ENCODE measurements at regions not wholly inside any gene's neighbourhood (a gene's known extent, or its start where the extent isn't known, plus 50 kb on each side); places are given as distances from the start of the nearest gene placed in this dataset.

DNA sequence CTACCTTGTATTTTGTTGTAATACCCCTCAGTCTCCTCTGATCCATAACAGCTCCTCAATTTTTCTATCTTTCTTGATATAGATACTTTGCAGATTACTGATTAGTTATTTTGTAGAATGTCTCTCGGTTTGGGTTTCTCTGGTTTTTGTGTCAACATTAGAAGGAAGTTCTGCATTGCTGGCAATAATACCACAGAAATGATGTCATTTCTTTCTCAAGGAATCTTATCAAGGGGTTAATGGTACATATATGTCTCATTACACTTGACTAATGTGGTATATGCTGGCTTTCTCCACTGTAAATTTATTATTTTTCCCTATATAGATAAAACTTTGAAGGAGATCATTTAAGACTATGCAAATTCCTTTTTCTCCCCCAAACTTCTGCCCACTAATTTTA is 183.6 kb upstream of the DKK2 start:
- Histone ChIP-seq H3K4me3 (ENCODE audit: low read depth in 1 of 2, low read length in 2 of 2) (no peak overlapping the region), H3K36me3 (ENCODE audit: insufficient read depth, low read length) (no peaks in the 10 kb centered on the region), H3K27ac (ENCODE audit: low read length) (no peak overlapping the region), H3K27me3 (ENCODE audit: insufficient read depth, low read length, poor library complexity) (peaks cover 2% of the 10 kb centered on the region), H3K4me2 (ENCODE audit: insufficient read depth, low read length) (no peak overlapping the region), H3K9ac (ENCODE audit: low read depth, low read length) (no peak overlapping the region), H3K79me2 (ENCODE audit: insufficient read depth, low read length) (no peaks in the 10 kb centered on the region), H4K20me1 (ENCODE audit: insufficient read depth, low read length) (no peaks in the 10 kb centered on the region), H2AFZ (ENCODE audit: low read depth, low read length) (no peak overlapping the region), H3K9me3 (ENCODE audit: insufficient read depth, low read length, severe bottlenecking) (no peaks in the 10 kb centered on the region), H3K4me1 (ENCODE audit: insufficient read depth, low read length) (no peaks in the 10 kb centered on the region)
- DNase-seq (no peak), ATAC-seq (ENCODE audit: insufficient read depth, low read depth) (no peak)
- no peak for TF ChIP-seq EZH2 (IDR thresholded peaks at IDR 0.05; ENCODE audit: borderline replicate concordance, low read depth, low read length, severe bottlenecking)
- TF ChIP-seq, protein P1, sequence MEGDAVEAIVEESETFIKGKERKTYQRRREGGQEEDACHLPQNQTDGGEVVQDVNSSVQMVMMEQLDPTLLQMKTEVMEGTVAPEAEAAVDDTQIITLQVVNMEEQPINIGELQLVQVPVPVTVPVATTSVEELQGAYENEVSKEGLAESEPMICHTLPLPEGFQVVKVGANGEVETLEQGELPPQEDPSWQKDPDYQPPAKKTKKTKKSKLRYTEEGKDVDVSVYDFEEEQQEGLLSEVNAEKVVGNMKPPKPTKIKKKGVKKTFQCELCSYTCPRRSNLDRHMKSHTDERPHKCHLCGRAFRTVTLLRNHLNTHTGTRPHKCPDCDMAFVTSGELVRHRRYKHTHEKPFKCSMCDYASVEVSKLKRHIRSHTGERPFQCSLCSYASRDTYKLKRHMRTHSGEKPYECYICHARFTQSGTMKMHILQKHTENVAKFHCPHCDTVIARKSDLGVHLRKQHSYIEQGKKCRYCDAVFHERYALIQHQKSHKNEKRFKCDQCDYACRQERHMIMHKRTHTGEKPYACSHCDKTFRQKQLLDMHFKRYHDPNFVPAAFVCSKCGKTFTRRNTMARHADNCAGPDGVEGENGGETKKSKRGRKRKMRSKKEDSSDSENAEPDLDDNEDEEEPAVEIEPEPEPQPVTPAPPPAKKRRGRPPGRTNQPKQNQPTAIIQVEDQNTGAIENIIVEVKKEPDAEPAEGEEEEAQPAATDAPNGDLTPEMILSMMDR (IDR thresholded peaks at IDR 0.05; ENCODE audit: borderline replicate concordance, extremely low read depth, low read length, poor library complexity, severe bottlenecking), result no peak

DNA sequence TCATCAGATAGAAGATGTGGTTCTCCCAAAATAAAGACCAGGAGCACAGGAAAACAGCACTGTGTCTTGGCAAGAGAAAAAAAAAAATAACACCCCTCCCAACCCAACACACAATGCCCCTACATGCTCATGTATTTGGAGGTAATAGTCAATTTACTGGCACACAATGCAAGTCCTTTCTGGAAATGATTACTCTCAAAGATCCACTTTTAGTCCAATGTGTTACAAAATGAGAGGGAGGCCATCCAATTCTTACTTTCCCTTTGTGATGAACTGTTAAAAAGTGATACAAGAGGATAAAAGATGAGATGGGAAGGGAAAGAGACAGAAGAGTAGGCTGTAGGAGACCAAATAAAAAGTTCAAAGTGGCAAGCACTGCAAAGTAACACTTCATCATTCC is 180.3 kb upstream of the DKK2 start:
- Histone ChIP-seq H3K4me2 (ENCODE audit: insufficient read depth, low read length) (no peak overlapping the region), H3K27me3 (ENCODE audit: insufficient read depth, low read length, poor library complexity) (peaks cover 2% of the 10 kb centered on the region), H3K9me3 (ENCODE audit: insufficient read depth, low read length, severe bottlenecking) (no peaks in the 10 kb centered on the region), H3K27ac (ENCODE audit: low read length) (no peak overlapping the region), H3K9ac (ENCODE audit: low read depth, low read length) (no peak overlapping the region), H3K36me3 (ENCODE audit: insufficient read depth, low read length) (no peaks in the 10 kb centered on the region), H2AFZ (ENCODE audit: low read depth, low read length) (no peak overlapping the region), H3K4me1 (ENCODE audit: insufficient read depth, low read length) (no peaks in the 10 kb centered on the region), H4K20me1 (ENCODE audit: insufficient read depth, low read length) (no peaks in the 10 kb centered on the region), H3K79me2 (ENCODE audit: insufficient read depth, low read length) (no peaks in the 10 kb centered on the region), H3K4me3 (ENCODE audit: low read depth in 1 of 2, low read length in 2 of 2) (no peak overlapping the region)
- no peak for ATAC-seq (ENCODE audit: insufficient read depth, low read depth)
- DNase-seq, result no peak
- TF ChIP-seq EZH2 (IDR thresholded peaks at IDR 0.05; ENCODE audit: borderline replicate concordance, low read depth, low read length, severe bottlenecking), result no peak
- TF ChIP-seq, protein P1 (IDR thresholded peaks at IDR 0.05; ENCODE audit: borderline replicate concordance, extremely low read depth, low read length, poor library complexity, severe bottlenecking), result no peak

DNA sequence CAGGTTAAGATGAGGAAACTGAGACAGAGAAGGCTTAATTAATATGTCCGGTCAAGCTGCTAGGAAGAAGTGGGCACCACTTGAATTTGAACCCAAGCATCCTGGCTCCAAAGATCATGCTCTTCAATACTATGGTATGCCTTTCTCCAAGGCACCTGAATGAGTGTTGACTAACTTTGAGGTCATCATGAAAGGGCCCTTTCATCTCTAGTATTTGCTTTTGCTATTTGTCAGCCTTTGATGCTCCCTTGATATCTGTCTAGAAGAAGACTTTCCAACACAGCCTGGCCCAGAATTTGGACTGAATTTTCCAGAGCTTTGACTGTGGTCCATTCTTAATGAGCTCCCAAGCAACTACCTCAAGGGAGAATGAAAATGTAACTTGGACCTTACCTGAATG is 179.1 kb upstream of the DKK2 start:
- Histone ChIP-seq H3K79me2 (ENCODE audit: insufficient read depth, low read length) (no peaks in the 10 kb centered on the region), H4K20me1 (ENCODE audit: insufficient read depth, low read length) (no peaks in the 10 kb centered on the region), H2AFZ (ENCODE audit: low read depth, low read length) (no peak overlapping the region), H3K36me3 (ENCODE audit: insufficient read depth, low read length) (no peaks in the 10 kb centered on the region), H3K4me2 (ENCODE audit: insufficient read depth, low read length) (no peak overlapping the region), H3K27me3 (ENCODE audit: insufficient read depth, low read length, poor library complexity) (peaks cover 2% of the 10 kb centered on the region), H3K4me1 (ENCODE audit: insufficient read depth, low read length) (no peaks in the 10 kb centered on the region), H3K9me3 (ENCODE audit: insufficient read depth, low read length, severe bottlenecking) (no peaks in the 10 kb centered on the region), H3K4me3 (ENCODE audit: low read depth in 1 of 2, low read length in 2 of 2) (no peak overlapping the region), H3K9ac (ENCODE audit: low read depth, low read length) (no peak overlapping the region), H3K27ac (ENCODE audit: low read length) (no peak overlapping the region)
- ATAC-seq (ENCODE audit: insufficient read depth, low read depth) (no peak), DNase-seq (no peak)
- TF ChIP-seq, protein P1 (IDR thresholded peaks at IDR 0.05; ENCODE audit: borderline replicate concordance, extremely low read depth, low read length, poor library complexity, severe bottlenecking), result no peak
- no peak for TF ChIP-seq EZH2 (IDR thresholded peaks at IDR 0.05; ENCODE audit: borderline replicate concordance, low read depth, low read length, severe bottlenecking)

DNA sequence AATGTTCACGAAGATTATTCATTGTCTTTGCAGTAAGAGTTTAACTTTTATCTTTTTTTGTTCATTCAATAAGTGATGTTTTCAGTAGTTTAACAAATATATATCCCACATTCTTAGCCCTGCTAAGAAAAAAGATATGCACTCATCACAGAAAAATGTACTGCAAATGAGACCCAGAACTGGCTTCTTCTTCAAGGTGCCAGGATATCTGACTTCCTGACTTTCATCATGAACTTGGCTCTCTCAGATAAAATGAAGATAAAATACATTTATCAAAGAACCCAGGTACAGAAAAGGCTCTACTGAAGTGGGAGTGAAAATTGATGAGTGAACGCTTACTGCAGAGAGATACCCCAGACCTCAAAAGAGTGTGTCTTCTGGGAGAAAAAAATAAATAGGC is 177.8 kb upstream of the DKK2 start:
- no peaks in the 10 kb centered on the region for H3K79me2 ChIP-seq (ENCODE audit: insufficient read depth, low read length)
- peaks cover 2% of the 10 kb centered on the region for H3K27me3 ChIP-seq (ENCODE audit: insufficient read depth, low read length, poor library complexity)
- no peak overlapping the region for H2AFZ ChIP-seq (ENCODE audit: low read depth, low read length)
- TF ChIP-seq EZH2 (IDR thresholded peaks at IDR 0.05; ENCODE audit: borderline replicate concordance, low read depth, low read length, severe bottlenecking), result no peak
- TF ChIP-seq, protein P1 (IDR thresholded peaks at IDR 0.05; ENCODE audit: borderline replicate concordance, extremely low read depth, low read length, poor library complexity, severe bottlenecking), result no peak
- no peak for ATAC-seq (ENCODE audit: insufficient read depth, low read depth)
- H3K36me3 ChIP-seq (ENCODE audit: insufficient read depth, low read length), result no peaks in the 10 kb centered on the region
- no peak for DNase-seq
- H3K4me1 ChIP-seq (ENCODE audit: insufficient read depth, low read length), result no peaks in the 10 kb centered on the region
- no peak overlapping the region for H3K27ac ChIP-seq (ENCODE audit: low read length)
- no peaks in the 10 kb centered on the region for H3K9me3 ChIP-seq (ENCODE audit: insufficient read depth, low read length, severe bottlenecking)
- H3K9ac ChIP-seq (ENCODE audit: low read depth, low read length), result no peak overlapping the region
- no peak overlapping the region for H3K4me3 ChIP-seq (ENCODE audit: low read depth in 1 of 2, low read length in 2 of 2)
- H4K20me1 ChIP-seq (ENCODE audit: insufficient read depth, low read length), result no peaks in the 10 kb centered on the region
- no peak overlapping the region for H3K4me2 ChIP-seq (ENCODE audit: insufficient read depth, low read length)
